SU-DHL-6 (cell line): ENCODE measurements at regions not wholly inside any gene's neighbourhood (a gene's known extent, or its start where the extent isn't known, plus 50 kb on each side); places are given as distances from the start of the nearest gene placed in this dataset.

Source experiments
- H2AFZ ChIP-seq: fragments of 200-600 bp; sonication (generic); 2 replicates; pipeline ENCODE4 v1.6.1; 2014; ENCODE audit warnings: low read depth, mild to moderate bottlenecking, moderate library complexity, mixed read lengths, antibody characterized with exemption, low read length; ENCODE audit not compliant: severe bottlenecking
- H3F3A ChIP-seq: fragments of 200-600 bp; shearing (Covaris generic); 2 replicates; pipeline ENCODE4 v1.6.0; 2016; ENCODE audit warnings: antibody characterized with exemption, mild to moderate bottlenecking; ENCODE audit not compliant: insufficient read depth
- H3K27ac ChIP-seq: fragments of 200-600 bp; sonication (generic); 2 replicates; pipeline ENCODE4 v1.5.1; 2016; ENCODE audit warnings: low read depth, mild to moderate bottlenecking, low read length, moderate library complexity, mixed read lengths
- H3K27me3 ChIP-seq: fragments of 200-600 bp; sonication (generic), shearing (Covaris generic); 2 replicates; pipeline ENCODE4 v1.6.0; 2014; ENCODE audit warnings: mild to moderate bottlenecking, low read length
- H3K36me3 ChIP-seq: fragments of 200-600 bp; sonication (generic); 2 replicates; pipeline ENCODE4 v1.6.1; 2014; ENCODE audit warnings: mild to moderate bottlenecking, low read length, mixed read lengths
- H3K4me2 ChIP-seq: fragments of 300-600, 200-600 bp; shearing (Covaris generic), sonication (generic); 2 replicates; pipeline ENCODE4 v1.6.0; 2014; ENCODE audit warnings: low read length, low read depth, mild to moderate bottlenecking; ENCODE audit not compliant: poor library complexity, severe bottlenecking
- H3K4me3 ChIP-seq: fragments of 200-600 bp; sonication (generic); 2 replicates; pipeline ENCODE4 v1.5.1; 2014; ENCODE audit warnings: antibody characterized with exemption, low read length, mild to moderate bottlenecking, mixed read lengths; ENCODE audit not compliant: insufficient read depth, poor library complexity, severe bottlenecking
- H3K79me2 ChIP-seq: fragments of 200-600 bp; sonication (generic); 2 replicates; pipeline ENCODE4 v1.6.1; 2014; ENCODE audit warnings: mild to moderate bottlenecking, low read length, moderate library complexity; ENCODE audit not compliant: insufficient read depth
- H3K9ac ChIP-seq: fragments of 200-600 bp; sonication (generic); 2 replicates; pipeline ENCODE4 v1.7.0; 2014; ENCODE audit warnings: mild to moderate bottlenecking, low read length
- H3K9me2 ChIP-seq: fragments of 200-600 bp; sonication (generic); replicated peaks from 2 replicates; pipeline ENCODE4 v1.6.1; 2014; ENCODE audit warnings: low read length; ENCODE audit not compliant: insufficient read depth
- H3K9me3 ChIP-seq: fragments of 200-600 bp; sonication (generic); 2 replicates; pipeline ENCODE4 v1.6.1; 2014; ENCODE audit warnings: low read length, mixed read lengths; ENCODE audit not compliant: insufficient read depth
- H4K20me1 ChIP-seq: fragments of 200-600 bp; sonication (generic); 2 replicates; pipeline ENCODE4 v1.6.1; 2014; ENCODE audit warnings: low read depth, mild to moderate bottlenecking, antibody characterized with exemption, low read length, moderate library complexity, mixed read lengths
- EZH2phosphoT487 ChIP-seq: fragments of 200-600 bp; sonication (generic), shearing (Covaris generic); conservative IDR thresholded peaks from 2 replicates; pipeline ENCODE4 v1.6.1; 2018; ENCODE audit warnings: mild to moderate bottlenecking, antibody characterized with exemption, low read length, moderate library complexity, mixed read lengths
- TF ChIP-seq, protein P1 (sequence below): fragments of 200-600 bp; sonication (generic); IDR thresholded peaks from one replicate; pipeline ENCODE4 v1.5.1; 2017; ENCODE audit warnings: antibody characterized with exemption, mild to moderate bottlenecking, low read length, moderate library complexity; ENCODE audit not compliant: insufficient read depth, poor library complexity, severe bottlenecking

DNA sequence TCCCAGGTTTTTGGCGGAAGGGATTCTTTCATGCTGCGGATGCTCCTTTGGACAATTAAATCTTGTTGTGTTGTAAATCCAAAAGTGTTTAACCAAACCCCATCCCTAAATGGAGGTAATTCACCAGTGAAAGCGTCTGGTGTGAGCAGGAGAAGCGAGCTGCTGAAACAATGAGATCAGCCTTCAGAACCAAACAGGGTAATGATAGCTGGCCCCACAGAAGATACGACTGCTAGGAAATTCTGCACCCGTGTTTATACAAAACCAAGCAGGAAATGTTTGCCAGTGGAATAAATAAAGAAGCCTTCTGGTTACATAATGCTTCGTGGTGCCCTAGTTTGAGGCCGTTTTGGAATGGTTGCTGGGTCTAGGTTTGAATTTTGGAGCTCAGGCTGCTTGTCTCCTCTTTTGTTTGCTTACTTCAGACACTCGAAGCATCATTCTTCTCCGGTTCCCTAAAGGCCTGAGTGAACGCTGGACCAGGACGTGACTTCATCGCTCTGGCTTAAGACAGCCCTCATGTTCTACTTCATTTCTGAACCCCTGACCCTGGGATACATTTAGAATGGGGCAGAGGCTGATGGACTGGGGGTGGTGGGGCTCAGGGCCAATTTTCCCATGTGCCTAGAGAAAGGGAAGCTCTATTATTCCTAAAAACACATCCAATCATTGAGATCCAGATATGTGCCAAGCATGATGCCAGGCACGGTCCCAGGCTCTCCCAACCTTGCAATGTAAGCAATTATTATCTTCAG lies 61.6 kb upstream of the JAG1 start:
- no peaks in the 10 kb centered on the region for H3F3A ChIP-seq
- no peak overlapping the region for H3K9ac ChIP-seq
- H3K27me3 ChIP-seq: no peaks in the 10 kb centered on the region
- H3K9me2 ChIP-seq: no peaks in the 10 kb centered on the region
- no peaks in the 10 kb centered on the region for H3K36me3 ChIP-seq
- H2AFZ ChIP-seq: no peak overlapping the region
- H3K4me2 ChIP-seq: no peak overlapping the region
- no peaks in the 10 kb centered on the region for H4K20me1 ChIP-seq
- no peaks in the 10 kb centered on the region for H3K9me3 ChIP-seq
- H3K79me2 ChIP-seq: no peaks in the 10 kb centered on the region
- H3K4me3 ChIP-seq: no peak overlapping the region
- TF ChIP-seq EZH2phosphoT487: no peak
- H3K27ac ChIP-seq: no peak overlapping the region

- Histone ChIP-seq H3K4me3 (no peak overlapping the region), H3K4me2 (no peak overlapping the region), H3K9ac (no peak overlapping the region), H4K20me1 (no peaks in the 10 kb centered on the region), H3K27me3 (no peaks in the 10 kb centered on the region), H3K36me3 (no peaks in the 10 kb centered on the region), H3F3A (no peaks in the 10 kb centered on the region), H3K27ac (no peak overlapping the region), H3K9me3 (no peaks in the 10 kb centered on the region), H3K9me2 (no peaks in the 10 kb centered on the region), H3K79me2 (no peaks in the 10 kb centered on the region), H2AFZ (no peak overlapping the region)
- TF ChIP-seq EZH2phosphoT487: no peak
- TF ChIP-seq, protein P1, sequence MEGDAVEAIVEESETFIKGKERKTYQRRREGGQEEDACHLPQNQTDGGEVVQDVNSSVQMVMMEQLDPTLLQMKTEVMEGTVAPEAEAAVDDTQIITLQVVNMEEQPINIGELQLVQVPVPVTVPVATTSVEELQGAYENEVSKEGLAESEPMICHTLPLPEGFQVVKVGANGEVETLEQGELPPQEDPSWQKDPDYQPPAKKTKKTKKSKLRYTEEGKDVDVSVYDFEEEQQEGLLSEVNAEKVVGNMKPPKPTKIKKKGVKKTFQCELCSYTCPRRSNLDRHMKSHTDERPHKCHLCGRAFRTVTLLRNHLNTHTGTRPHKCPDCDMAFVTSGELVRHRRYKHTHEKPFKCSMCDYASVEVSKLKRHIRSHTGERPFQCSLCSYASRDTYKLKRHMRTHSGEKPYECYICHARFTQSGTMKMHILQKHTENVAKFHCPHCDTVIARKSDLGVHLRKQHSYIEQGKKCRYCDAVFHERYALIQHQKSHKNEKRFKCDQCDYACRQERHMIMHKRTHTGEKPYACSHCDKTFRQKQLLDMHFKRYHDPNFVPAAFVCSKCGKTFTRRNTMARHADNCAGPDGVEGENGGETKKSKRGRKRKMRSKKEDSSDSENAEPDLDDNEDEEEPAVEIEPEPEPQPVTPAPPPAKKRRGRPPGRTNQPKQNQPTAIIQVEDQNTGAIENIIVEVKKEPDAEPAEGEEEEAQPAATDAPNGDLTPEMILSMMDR: no peak
Measured at GRCh38 chr20:10739134-10739533, 65.3 kb upstream of the JAG1 start.

DNA sequence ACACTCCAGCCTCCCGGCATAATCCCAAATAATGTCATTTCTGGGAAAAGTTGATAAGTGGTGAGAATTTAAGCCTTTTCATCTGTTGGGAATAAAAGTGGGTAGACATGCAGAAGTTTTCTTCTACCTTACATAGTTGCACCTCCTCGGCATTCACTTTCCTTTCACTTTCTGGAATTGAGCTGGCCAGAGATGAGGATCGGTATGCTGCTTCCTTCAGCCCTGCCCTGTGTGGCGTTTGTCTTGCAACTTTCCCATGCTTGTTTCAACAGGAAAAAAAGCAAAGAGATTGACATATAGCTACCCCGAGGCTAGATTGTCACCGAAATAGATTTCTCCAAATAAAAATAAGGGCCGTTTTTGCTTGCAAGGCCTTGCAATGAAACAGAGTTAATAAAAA lies 65.8 kb upstream of the JAG1 start:
- no peaks in the 10 kb centered on the region for H3K9me2 ChIP-seq
- no peaks in the 10 kb centered on the region for H3K79me2 ChIP-seq
- no peak overlapping the region for H3K9ac ChIP-seq
- no peak overlapping the region for H3K4me2 ChIP-seq
- H3F3A ChIP-seq: no peaks in the 10 kb centered on the region
- H3K27me3 ChIP-seq: no peaks in the 10 kb centered on the region
- no peaks in the 10 kb centered on the region for H4K20me1 ChIP-seq
- no peaks in the 10 kb centered on the region for H3K36me3 ChIP-seq
- H2AFZ ChIP-seq: no peak overlapping the region
- H3K9me3 ChIP-seq: no peaks in the 10 kb centered on the region
- TF ChIP-seq, protein P1: no peak
- no peak for TF ChIP-seq EZH2phosphoT487
- H3K27ac ChIP-seq: no peak overlapping the region
- H3K4me3 ChIP-seq: no peak overlapping the region

- Histone ChIP-seq H3K9ac (no peak overlapping the region), H3K9me3 (no peaks in the 10 kb centered on the region), H3K4me2 (no peak overlapping the region), H3K79me2 (no peaks in the 10 kb centered on the region), H3K36me3 (no peaks in the 10 kb centered on the region), H3K9me2 (no peaks in the 10 kb centered on the region), H3K27me3 (no peaks in the 10 kb centered on the region), H4K20me1 (no peaks in the 10 kb centered on the region), H2AFZ (no peak overlapping the region), H3K4me3 (no peak overlapping the region), H3K27ac (no peak overlapping the region), H3F3A (no peaks in the 10 kb centered on the region)
- no peak for TF ChIP-seq EZH2phosphoT487
- TF ChIP-seq, protein P1: no peak
Measured at GRCh38 chr20:10741060-10741459, 67.3 kb upstream of the JAG1 start.
